ENCODE measurements at regions not wholly inside any gene's neighbourhood (a gene's known extent, or its start where the extent isn't known, plus 50 kb on each side); places are given as distances from the start of the nearest gene placed in this dataset.

DNA sequence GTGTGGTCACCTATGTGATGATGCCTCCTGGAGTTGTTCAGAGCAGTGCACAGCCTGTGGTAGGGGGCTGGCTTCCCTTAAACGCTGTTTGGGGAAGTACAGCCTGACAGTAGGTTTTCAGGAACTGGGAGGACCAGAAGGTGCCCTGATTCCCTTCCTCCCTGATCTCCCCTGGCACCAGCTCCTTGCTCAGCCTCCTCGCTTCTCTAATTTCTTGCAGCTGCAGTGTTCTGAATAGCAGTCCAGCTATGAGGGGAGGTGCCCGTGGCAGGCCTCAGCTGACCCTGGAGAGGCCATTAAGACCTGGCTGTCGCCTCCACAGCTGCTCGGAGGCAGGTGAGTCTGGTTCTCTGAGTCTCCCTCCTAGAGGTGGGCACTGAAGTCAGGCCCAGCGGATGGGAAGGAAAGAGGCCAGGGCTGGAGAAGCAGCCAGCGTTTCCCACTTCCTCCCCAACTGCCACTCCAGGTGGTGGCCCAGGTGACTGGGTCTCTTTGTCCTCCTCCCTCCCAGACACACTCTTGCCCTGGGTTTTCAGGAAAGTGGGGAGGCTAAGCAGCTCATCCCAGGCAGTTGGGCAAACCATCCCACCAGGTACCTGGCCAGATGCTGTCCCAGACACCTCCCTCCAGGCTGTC lies 52.0 kb upstream of the RPL11 start:
- DNase-seq, result no peak

DNA sequence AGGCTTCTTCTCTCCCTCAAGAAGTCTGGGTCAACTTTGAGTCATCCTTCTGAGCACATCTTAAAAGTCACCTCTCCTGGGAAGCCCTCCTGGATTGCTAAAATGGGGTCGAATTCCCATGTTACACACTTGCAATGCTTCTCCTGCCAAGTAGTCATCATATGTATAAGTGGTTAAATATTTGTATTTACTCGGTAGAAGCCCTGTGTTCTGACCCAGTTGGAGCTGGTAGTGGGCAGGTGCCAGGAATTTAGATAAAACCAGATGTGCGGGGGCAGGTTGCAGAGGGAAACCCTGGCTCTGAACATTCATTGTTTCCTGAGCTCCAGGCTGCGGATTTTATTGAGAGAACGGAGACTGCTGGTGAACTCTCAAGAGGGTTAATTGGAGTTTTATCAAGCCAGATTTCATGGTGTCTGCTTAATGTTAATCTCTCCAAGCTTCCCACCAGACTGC lies 52.8 kb upstream of the RPL11 start:
- no peak for DNase-seq

DNA sequence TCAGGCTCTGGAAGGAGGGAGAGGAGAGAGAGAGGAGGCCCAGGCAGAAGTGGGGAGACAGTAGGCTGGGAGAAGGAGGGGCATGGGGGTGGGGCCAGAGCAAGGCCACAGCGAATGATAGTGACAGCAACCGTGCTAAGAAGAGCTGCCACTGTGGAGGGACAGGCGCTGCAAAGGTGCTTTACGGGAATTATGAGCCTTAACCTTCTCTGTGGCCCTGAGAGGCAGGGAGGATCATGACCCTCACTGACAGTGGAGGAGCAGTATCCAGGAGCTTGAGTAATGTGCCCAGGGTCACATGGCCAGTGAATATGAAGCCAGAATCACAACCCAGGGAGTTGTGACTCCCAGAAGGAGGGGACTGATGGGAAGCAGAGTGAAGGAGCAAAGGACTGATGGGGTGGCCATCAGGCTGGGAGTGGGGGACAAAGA lies 53.4 kb upstream of the RPL11 start:
- DNase-seq, result no peak

DNA sequence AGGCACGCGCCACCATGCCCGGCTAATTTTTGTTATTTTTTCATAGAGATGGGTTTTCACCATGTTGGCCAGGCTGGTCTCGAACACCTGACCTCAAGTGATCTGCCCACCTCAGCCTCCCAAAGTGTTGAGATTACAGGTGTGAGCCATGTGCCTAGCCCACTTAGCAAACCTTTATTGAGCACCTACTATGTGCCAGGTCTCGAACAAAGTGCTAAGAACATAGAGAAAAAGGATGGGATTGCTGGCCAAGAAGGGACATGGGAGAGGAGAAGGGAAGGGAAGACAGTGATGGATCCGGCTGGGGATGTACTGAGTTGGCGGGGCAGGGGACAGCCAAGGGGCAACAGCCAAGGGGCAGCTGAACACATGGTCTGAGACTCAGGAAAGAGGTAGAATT lies 55.6 kb upstream of the RPL11 start:
- no peak for DNase-seq

DNA sequence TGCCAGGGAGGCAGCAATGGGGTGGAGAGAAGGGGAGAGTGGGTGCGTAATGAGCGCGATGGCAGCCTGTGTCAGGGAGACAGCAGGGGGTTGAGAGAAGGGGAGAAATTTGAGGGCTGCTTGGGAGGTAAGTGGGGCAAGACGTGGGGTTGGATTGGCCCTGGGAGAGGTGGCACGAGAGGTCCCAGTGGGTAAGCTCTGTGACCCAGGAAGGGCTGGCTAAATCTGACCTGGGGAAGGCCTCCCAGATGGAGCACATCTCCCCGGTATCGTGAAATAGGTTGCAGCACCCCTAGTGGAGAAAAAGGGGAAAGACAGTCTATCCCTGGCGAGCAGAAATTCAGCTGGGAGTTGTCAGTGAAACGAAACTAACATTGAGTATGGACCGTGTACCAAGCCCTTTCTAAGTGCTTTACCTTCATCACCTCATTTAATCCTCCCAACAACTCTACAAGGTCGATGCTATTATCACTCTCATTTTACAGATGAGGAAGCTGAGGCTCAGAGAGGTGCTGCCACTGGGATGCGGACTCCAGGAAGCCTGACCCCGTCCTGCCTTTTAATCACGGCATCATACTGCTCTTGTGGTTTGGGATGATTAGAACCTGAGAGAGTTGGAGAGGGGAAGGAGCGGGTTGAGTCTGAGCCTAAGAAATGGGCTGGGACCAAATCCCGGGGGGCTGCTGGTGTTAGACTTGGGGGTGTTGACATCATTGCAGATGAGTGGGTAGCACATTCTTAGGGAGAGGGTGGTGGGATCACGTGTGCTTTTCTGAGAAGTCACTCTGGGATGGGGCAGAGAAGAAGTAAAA lies 56.6 kb upstream of the RPL11 start:
- DNase-seq, result no peak

DNA sequence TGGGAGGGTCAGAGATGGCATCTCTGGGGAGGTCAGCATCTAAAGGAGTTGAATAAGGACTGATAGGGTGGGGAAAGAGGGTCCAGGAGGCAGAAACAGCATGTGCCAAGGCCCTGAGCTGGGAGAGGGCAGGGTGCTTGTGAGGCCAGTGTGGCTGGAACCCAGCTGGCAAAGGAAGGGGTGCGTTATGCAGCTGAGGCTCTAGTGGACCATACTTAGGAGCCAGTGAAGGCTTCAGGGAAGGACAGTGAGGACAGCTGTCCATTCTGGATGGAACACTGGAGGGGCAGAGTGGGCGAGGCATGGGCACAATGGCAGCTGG lies 57.1 kb upstream of the RPL11 start:
- DNase-seq, result no peak

DNA sequence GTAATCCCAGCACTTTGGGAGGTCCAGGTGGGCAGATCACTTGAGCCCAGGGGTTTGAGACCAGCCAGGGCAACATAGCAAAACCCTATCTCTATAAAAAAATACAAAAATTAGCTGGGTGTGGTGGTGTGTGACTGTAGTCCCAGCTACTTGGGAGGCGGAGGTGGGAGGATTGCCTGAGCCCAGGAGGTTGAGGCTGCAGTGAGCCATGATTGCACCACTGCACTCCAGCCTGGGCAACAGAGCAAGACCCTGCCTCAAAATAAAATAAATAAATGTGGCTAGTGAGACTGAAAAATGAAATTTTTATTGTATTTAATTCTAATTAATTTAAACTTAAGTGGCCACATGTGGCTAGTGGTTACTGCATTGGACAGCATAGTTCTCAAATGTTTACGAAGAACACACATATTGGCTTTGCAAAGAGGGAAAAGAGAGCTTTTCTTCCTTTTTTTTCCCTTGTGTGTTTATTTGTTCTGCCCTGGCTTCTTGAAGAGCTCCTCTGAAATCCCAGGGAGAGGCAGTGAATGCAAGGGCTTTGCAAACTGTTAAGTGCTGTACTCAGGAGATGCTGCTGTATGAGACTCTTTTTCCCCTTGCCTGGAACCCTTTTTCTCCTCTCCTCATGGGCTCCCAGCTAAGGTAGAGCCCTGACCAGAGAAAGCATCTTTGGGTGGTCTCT lies 59.0 kb upstream of the RPL11 start:
- DNase-seq, result no peak

DNA sequence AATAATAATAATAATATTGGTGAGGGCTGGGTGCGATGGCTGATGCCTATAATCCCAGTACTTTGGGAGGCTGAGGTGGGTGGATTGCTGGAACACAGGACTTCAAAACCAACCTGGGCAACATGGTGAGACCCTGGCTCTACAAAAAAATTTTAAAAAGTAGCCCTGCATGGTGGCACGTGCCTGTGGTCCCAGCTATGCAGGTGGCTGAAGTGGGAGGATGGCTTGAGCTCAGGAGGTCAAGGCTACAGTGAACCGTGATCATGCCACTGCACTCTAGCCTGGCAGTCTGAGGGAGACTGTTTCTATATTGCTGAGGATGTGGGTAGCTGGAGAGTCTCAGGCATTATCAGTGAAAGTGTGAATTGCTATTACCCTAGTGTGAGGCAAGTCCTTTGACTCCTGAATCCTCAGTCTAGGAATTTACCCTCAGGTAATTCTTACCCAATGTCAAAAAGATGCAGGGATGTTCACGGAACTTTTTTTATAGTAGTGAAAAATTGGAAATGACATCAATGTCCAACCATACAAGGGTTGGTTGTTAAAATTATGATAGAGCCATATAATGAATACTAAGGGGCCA lies 61.8 kb upstream of the RPL11 start:
- DNase-seq, result no peak

DNA sequence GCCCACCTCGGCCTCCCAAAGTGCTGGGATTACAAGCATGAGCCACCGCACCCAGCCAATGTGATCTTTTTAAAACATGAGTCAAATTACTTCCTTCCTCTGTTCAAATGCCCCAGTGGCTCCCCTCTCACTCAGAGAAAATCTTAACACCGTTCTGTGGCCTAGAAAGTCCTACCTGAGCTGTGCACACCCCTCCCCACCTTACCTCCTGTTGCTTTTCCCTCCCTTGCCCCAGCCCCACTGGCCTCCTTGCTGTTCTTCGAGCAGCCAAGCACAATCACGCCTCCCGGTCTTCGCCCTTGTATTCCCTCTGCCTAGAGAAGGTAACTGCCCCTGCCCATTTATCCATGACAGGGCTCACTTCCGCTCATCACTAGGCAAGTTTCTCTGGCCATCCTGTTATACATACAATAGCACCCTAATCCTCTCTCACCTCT lies 62.6 kb upstream of the RPL11 start:
- no peak for DNase-seq

DNA sequence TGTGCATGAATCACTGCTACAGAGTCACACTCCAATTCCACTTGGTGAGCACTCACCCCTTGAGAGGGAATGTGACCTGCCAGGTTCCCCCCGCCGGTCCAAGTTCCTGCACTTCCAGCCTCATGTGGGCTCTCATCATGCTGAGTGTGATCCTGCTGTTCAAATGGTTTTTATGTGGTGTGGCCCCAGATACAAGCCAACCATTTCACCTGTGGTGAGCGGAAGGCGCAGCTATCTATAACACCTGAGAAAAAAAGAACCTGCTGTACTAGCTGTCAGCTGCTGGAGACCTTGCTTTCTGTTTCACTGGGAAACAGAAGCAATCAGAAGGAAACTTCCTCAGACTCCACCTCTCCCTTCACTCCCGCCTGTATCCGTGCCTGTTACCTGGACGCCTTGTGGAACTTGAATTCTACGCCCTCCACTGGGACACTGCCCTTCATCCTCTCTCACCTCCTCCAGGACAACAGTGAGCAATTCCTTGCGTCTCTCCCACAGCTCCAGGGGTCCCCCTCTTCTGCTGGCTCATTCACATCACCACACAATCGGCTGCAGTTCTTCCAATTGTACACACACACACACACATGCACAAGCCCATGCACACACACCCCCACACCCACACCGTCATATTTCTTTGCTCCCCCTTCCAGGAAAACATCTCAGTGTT lies 64.4 kb upstream of the RPL11 start:
- no peak for DNase-seq

DNA sequence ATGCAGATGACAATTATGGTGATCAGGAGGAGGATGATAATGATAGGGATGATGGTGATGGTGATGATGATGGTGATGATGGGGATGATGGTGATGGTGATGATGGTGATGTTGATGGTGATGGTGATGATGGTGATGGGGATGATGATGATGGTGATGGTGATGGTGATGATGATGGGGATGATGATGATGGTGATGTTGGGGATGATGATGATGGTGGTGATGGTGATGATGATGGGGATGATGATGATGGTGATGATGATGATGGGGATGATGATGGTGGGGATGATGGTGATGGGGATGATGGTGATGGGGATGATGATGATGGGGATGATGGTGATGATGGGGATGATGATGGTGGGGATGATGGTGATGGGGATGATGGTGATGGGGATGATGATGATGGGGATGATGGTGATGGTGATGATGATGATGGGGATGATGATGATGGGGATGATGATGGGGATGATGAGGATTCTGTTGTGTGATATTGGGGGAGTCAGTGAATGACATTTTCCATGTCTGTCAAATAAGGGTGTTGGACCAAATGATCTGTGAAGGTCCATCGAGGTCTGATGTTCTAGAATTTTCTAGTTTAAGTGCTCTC lies 65.6 kb upstream of the RPL11 start:
- DNase-seq, result no peak

DNA sequence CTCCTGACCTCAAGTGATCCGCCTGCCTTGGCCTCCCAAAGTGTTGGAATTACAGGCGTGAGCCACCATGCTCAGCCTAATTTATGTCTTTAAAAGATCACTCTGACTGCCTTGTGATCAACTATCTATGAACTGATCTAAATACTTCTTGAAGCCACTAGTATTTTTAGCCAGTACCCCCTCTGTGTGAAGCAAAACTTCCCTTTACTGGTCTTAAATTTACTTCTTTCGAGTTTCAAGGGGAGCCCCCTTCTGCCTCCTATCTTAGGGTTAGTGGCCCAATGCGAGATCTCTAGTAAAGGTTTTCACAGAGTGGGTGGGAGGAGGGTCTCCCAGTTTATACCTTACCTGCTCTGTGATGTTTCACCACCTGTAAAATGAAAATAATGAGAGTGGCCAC lies 66.1 kb upstream of the RPL11 start:
- DNase-seq, result no peak

DNA sequence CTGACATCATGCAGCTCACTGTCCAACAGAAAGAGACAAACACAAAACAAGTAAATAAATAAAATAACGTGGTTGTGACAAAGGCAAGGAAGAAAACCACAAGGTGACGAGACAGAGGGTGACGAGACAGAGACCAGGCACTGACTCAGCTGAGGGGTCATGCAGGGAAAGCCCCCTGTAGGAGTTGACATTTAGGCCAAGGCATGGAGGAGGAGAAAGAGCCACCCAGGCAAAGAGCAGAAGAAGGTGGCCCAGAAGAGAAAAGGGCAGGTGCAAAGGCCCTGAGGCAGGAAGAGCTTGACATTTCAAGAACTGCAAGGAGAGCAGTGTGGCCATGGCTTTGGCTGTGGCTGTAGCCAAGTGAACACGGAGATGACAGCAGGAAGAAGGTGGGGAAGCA lies 65.1 kb upstream of the ID3 start:
- peak; percentile 51 for DNase-seq

DNA sequence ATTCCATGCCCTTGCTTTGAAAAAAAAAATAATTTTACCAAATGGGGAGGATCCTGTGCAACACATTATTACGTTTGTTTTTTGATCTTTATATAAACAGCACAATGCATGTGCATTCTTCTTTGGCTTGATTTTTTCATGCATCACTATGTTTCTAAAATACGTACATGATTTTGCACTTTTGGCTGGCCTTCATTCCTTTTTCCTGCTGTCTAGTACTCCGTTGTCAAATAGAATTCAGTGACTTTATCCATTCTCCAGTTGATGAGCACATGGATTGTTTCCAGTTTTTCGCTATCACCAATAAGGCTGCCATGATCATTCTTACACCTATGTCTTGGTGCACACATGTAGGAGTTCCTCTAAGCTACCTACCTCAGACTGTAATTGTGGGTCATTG lies 63.0 kb upstream of the ID3 start:
- DNase-seq, result no peak

DNA sequence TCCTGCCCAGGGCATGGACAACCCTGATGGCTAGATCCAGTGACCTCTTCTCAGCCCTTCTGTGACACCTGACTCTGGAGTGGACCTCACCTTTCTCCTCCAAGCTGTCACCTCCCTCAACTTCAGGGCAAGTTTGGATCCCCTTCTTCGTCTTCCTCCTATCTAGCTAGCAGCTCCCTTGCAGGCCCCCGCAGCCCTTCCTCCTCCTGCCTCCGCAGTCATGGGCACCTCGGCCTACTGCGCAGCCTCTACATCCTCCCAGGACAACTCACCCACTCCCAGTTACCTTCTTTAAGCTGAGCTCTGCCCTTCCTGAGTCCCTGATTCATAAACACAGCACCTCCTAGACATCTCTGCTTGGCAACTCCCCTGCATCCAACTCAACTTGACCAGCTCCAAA lies 61.3 kb upstream of the ID3 start:
- DNase-seq, result no peak

DNA sequence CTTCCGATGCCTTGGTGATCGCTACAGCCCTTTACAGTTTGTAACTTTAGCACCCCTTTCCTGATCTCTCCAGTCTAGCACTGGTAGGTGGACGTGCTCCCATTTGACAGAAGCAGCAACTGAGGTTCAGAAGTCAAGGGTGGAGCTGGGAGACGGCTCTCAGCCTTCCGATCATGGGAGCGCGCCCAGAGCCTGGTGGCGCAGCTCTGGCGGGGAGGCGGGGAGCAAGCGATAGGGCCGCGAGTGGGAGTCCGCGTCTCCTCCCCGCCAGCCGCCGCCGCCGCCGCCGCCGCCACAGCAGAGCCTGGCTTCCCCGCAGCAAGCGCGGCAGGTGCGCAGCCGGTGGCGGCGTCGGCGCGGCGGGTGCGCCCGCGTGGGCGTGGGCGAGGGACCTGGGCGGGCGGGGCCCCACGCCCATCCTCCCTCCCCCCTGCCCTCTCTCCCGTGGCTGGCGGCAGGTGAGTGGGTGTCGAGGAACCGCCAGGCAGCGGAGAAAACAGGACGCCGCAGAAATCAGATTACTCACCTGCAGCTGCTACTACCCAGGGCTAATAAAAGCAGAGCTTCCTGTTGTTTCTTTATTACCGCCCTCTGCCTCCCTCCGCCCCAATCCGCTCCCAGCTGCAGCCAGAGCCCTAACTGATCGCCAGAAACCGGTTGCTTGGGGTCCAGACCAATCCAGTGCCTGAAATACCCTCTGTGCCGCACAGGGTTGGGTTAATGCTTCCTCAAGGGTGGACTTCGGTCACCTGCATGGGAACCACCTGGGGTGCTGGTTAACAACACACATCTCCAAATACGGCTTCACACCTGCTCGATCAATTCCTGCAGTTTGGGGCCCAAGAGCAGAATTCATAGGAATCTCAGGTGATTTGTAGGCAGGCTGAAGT lies 60.2 kb upstream of the ID3 start:
- DNase-seq, result peak; percentile 82

DNA sequence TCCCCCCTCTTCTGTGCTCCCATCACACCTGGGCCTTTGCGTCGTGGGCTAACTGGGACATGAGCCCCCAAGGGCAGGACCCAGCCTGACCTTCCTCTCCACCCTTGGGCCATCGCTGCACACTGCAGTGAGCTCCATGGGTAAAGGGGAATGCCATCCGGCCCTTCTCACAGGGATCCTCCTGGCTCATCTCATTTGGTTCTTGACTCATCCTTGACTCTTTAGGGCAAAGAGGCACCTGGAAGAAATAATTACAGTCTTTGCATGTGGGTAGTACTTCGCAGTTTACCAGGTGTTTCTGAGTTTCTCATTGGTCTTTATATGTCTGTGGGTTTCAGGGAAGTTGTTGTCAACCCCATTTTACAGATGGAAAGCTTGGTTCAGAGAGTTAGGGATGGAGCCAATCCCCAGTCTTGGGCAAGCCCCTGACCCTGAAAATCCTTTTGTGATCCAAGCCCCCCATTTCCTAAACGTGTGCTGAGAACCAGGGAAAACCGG lies 59.3 kb upstream of the ID3 start:
- no peak for DNase-seq

DNA sequence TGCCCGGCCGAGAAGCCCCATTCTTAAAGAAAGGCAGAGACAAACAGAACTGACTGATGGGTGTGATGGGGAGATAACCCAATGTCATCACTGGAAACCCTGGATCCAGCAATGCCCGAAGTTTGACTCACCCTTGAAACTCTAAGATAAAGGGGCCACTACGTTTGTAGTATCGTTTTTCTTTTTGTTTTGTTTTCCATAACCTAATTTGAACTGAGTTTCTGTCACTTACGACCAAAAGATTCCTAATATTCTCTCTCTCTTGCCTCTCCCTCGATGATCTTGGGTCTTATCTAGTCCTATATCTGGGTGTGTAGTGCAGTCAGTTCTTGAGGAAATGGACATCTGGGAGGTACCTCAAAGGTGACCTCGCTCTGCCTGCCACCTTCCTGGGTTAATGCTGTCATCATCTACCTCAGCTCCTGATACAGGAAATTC lies 57.8 kb upstream of the ID3 start:
- no peak for DNase-seq

DNA sequence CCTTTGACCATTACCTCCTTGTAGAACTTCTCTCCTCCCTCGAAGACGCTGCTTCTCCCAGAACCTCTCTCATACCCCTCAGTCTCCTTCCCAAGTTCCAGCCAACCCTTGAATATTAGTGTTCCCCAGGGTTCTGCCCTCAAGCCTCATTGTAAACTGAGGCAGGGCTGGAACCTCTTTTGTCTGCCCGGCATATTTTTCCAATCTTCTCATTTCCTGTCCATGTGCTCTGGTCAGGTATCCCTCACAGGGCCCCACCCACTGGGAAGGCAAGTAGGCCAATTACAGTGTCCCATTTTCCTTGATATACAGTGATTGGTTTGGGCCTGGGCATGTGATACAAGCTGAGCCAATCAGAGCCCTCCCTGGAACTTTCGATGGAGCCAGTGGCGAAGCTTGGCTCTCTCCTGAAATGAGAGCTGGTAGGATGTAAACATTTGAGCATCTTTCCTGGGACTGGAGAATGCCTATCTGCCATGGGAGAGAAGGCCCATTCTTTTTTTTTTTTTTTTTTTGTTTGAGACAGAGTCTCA lies 57.1 kb upstream of the ID3 start:
- no peak for DNase-seq

DNA sequence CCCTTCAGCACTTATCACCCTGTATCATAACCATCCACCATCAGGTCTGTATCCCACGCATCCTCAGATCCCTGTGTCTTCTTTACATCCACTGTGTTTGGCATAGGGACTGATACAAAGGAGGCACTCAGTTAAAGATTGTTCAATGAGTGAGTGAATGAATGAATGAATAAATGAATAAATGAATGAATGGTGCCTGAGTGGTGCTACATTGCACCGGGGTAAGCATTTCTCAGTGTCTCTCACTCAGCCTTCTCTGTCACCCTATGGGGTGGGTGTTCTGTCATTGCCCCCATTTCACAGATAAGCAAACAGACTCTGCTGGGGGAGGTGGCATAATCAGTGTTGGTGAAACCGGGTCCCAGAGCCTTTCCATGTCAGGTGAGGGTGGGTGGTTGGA lies 56.6 kb upstream of the ID3 start:
- DNase-seq, result no peak

DNA sequence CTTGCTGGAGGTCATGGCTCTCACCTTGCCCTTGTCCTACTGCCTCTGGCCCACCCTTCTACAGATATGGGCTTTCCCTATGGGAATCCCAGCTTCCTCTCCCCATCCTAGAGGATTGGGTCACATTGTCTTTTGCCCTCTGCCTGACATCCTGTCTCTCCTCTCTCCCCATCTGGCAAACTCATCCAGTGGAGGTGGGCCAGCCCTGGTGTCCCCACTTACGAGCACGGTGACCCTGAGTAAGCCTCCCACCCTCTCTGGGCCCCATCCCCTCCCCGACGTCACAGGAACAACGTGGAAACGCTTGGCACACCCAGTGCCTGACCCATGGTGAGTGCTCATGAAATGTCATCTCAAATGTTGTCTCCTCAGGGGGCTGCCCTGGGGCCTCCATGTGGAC lies 56.1 kb upstream of the ID3 start:
- DNase-seq, result no peak

All from stimulated activated CD4-positive, alpha-beta T cell treated with anti-CD3 and anti-CD28 coated beads, Interleukin-4, amount 100 ng/mL, for 1 hour (primary cell).